ENCODE measurements at regions not wholly inside any gene's neighbourhood (a gene's known extent, or its start where the extent isn't known, plus 50 kb on each side); places are given as distances from the start of the nearest gene placed in this dataset.

DNA sequence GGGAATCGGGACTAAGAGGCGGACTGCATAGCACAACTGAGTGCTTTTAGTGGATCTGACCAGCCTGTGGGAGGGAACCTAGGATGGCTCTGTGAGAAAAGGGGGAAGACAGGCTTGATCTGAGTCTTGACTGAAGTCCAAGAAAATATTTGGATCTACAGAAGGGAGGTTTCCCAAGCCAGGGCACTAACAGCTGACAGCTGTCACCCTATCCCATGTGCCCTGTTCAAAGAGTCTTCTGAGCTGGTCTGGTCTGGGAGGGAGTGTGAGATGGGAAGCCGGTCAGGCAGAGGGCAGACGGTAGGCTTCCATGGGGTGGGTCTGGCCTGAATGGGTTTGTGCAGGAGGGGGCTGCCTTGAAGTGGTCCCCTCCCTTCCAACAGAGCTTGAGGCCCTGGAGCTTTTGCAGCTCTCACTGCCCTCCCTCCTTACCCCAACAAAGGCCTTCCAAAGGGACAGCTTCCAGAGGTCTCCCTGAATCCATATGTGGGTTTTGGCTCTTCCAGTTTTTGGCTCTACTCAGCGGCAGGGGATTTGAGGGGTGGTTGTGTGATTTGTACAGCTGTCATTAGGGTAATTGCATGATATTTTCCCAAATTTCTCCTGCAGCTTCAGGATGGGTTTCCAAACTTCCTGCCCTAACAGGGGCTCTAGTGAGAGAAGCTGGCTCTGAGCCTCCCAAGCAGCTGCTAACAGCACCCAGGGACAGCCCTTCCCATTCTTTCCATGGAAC lies 643.7 kb downstream of the BCOR start:
- DNase-seq (ENCODE audit: extremely low read depth, low read depth, low spot score) = no peak

DNA sequence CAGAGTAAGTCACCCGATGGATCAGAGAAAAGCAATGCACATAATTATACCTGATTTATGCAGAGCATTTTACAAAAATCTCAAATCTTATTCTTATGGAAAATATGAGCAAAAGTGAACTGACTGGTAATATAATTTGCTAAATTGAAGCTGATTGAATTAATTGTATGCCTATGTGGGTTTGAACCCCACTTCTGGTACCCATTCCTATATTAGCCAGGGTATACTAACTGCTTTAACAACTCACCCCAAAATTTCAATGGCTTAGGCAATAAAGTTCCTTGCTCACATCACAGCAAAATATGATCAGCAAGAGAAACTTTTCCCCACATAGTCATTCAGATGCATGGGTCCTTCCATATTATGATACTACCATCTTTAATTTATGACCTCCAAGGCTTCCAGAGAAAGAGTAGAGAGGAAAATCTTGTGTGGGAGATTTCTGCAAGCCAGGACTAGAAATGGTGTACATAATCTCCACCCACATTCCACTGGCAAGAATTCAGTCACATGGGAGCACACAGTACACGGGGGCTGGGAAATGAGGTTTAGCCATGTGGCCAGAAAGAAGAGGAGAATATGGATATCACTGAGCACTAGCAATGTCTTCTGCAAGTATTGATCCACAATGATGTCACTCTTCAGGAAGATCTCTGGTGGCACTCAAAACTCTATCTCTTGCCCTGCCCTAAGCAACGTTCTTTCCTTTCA lies 640.7 kb downstream of the BCOR start:
- no peak for DNase-seq (ENCODE audit: extremely low read depth, low read depth, low spot score)

DNA sequence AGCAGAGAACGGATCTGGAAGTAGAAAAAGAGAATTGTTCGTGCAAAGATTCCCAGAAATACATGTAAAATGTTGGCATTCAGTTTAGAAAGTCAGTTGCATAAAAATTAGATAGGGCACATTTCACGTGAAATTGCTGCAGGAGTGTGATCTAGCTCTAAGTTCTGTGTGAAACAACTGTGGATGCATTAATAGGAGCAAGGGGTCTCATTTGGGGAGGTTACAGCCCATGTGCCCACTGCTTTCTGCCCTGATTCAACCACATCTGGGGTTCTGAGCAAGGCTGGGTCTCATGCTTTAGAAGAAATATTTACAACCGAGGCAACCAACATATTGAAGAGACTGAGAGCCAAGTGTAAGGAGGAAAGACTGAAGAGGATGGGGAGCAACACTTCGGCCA lies 639.0 kb downstream of the BCOR start:
- no peak for DNase-seq (ENCODE audit: extremely low read depth, low read depth, low spot score)

DNA sequence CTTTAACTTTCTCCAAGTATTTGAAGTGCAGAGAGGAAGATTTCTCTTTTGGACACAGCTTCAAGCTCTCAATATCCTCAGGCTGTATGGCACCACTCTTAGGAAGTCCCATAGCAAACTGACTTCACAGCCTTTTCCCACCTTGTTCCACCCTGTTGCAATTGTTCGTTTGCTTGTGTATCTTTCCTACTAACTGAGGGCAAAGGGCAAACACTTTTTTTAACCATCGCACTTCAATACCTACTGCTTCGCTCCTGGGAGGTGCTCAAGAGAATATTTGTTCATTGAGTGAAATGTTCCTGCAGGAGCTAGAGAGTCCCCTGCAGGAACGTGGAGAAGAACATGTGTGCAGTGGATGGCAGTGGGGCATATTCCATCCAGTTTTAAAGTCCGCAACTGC lies 638.6 kb downstream of the BCOR start:
- DNase-seq (ENCODE audit: extremely low read depth, low read depth, low spot score) = no peak

DNA sequence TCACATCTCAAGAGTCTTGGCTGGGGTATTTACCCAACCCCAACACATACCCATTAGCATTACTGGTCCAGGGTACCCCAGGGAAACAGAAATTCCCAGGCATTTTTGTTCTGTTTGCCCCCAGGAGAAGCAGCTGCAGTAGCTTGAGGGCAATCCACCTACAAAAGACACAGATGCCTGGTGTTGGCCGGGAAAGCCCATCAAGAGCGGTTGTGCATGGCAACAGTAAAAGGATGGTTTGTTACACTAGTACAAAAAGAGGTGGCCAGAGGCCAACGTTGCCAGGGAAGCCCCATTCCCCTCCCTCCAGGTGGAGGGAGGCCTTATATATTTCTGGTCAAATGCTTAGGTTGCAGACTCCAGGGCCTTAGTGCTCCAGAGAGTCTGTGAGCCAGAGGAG lies 637.8 kb downstream of the BCOR start:
- DNase-seq (ENCODE audit: extremely low read depth, low read depth, low spot score) = no peak

DNA sequence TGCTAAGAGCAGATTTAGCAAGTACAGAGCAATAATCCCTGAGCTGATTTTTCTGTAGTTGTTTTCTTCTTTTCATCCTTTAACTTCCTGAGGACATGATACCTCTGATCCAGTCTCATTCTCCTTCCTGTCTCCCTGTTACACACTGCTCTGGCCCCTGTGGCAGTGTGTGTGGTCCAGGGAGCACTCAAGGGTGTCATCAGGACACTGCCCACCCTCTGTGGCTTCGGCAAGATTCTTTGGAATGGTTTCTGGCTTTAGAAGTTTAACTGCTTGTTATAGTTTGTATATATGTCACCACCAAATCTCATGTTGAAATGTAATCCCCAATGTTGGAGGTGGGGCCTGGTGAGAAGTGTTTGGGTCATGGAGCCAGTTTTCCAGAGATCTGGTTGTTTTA lies 637.3 kb downstream of the BCOR start:
- DNase-seq (ENCODE audit: extremely low read depth, low read depth, low spot score) = no peak

DNA sequence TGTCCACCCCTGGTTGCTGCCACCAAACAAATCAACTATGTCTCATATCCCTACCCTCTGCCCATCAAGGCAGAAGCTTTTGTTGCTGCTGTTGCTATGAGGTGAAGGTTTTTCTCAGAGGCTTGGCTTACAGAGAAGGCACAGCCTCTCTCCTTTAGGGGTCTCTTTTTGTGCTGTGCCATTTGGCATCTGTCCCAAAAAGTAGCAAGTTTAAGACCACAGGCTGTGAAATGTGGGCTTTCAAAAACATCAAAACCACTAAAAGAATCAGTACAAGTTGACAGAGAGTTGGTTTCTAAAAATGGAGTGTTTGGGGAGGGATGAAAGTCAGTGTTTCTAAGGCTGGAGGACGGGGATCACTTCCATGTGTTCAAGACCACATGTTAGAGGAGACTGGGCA lies 634.9 kb downstream of the BCOR start:
- DNase-seq (ENCODE audit: extremely low read depth, low read depth, low spot score) = no peak

DNA sequence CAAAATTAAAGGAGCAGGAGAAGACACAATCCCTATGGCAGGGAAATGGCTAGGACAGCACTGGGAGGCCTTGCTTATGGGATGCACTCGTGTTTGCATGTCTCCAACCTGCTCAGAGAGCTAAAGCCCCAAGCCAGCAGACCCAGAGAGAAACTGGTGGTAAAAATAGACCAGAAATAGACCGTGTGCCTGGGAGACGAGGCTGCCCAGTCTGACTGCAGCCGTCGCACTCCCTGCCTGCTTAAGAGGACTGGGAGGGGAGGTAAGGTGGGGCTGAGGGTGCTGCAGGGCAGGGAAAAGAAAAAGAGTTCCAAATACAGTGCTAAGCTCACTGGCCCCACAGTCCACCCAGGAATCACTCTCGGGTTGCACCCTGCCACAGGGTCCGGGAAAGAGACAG lies 633.5 kb downstream of the BCOR start:
- no peak for DNase-seq (ENCODE audit: extremely low read depth, low read depth, low spot score)

DNA sequence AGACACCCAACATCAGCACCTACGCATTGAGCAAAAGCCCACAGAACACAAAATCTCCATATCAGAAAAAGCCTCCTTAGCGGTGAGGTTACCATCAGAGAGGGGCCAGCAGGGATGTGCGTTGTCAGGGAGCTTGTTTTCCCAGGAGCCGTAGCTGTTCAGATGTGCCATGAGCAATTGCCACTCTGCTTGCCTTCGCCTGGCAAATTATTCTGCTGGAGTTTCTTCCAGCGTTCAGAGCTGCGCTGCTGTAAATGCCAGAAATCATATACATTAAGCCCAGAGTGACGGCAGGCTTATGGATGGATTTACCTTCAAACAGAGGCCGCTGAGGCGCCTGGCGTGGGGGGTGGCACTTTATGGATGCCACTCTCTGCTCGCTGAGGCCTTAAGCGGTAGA lies 632.3 kb downstream of the BCOR start:
- no peak for DNase-seq (ENCODE audit: extremely low read depth, low read depth, low spot score)

DNA sequence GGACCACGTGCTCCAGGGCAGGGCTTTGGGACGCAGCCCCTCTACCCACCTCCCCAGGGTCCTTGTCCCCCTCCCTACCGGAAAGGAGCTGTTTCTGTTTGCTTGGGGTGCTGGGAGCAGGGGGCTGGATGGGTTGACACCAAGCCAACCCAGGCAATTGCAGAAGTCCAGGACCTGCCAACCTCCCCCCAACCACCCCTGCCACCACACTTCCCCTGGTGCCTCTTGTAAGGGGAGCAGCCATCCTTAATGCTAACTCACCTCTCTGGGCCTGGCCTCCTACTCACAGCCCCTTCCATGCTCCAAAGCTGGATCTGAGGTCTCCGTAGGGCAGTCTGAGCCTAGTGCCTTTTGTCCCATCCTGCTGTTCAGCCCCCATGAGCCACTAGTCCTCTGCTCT lies 631.9 kb downstream of the BCOR start:
- no peak for DNase-seq (ENCODE audit: extremely low read depth, low read depth, low spot score)

DNA sequence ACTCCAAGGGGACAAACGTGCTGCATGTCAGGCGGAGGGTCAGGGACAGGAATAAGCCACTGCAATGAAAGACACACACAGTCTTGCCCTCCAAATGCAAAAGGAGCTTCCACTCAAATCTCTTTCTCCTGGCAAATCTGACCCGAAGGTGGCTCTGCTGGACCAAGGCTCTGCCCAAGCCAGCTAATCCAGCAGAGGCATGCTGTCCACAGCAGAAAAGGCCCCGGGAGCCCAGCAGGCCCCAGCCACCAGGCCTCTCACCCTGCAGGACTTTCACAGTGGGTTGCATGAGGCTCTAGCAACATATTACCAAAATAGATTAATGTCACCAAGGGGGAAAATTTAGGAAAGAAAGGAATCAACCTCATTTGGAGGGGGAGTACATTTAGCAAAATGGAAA lies 628.6 kb downstream of the BCOR start:
- no peak for DNase-seq (ENCODE audit: extremely low read depth, low read depth, low spot score)

DNA sequence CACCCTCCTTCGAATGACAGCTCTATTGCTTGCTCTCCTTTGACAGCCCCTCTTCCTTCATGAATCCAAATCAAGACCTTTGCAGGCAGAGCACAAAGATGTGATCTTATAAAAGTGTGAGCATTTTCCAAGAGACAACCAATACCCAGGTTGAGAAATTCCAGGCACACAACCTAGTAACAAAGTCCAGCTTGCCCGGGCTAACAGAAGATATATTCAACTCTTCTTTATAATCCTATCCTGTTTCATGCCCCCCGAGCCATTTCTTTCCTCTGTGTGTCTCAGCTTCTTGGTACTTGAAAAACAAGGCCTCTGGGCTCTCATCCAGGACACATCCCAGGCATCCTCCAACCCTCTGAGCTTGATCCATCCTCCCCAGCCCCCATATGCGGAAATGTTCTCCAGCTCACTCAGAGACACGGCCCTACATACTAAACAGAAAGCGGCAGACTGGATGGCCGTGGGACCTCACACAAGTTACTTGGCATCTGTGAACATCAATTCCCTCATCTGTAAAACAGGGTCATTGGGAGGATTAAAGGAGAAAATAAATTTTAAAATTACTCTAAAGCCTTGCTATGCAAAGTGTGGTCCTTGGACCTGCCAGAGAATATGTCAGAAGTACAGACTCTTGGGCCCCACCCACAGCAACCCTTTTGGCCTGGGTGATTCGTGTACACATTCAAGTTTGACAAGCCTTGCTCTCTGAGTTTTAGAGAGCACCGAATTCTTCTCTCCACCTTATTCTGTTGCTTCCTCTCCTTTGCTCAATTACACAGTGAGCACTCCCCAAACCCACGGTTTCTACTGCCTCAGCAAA lies 627.0 kb downstream of the BCOR start:
- DNase-seq (ENCODE audit: extremely low read depth, low read depth, low spot score) = no peak

DNA sequence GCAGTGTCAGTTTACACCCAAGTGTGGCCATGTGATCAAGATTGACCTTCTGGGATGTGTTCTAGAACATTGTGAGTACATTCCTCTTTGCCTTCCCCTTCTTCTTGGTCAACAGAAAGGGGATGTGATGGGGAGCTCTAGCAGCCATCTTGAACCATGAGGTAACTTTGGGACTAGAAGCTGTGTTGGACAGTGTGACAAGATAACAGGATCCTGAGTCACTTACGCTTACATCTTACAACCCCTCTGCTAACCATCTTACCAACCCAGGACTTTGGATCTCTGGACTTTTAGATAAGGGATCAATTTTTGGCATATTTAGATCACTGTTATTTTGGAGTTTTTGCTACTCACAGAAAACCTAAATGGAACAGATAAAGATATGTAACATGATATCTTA lies 625.6 kb downstream of the BCOR start:
- DNase-seq (ENCODE audit: extremely low read depth, low read depth, low spot score) = no peak

DNA sequence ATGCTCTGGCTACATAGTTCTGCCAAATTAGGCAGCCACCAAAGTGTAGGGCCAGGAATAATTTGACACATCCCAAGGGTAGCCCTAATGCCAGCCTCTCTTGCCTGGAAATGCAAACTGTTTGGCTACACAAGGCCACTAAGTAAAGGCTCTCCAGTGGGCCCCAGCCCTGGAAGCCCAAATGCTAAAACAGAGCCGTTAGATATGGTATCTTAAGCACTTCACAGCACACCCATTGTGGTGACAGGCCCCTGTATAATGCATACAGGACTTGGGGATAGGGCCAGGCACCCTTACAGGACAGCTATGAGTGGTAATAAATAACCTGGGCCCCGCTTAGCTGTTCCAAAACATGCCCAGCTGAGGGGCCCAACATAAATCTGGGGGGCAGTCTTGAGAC lies 623.9 kb downstream of the BCOR start:
- no peak for DNase-seq (ENCODE audit: extremely low read depth, low read depth, low spot score)

DNA sequence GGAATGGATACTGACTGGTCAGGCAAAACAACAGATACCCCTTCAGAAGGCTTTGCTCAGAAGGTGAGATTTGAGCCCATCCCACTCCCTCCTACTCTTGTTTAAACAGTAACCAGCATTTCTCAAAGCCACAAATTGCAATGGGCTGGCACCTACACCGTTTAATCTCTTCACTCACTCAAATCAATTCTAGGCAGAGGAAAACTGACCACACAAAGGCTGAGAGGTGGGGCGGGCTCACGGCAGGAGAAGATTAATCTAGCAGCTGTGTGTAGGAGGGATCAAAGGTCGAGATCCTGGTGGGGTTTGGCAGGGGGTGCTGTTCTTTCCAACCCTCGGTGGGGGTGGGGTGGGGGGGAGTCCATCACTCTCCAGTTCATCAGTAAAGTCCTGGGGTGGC lies 622.4 kb downstream of the BCOR start:
- no peak for DNase-seq (ENCODE audit: extremely low read depth, low read depth, low spot score)

DNA sequence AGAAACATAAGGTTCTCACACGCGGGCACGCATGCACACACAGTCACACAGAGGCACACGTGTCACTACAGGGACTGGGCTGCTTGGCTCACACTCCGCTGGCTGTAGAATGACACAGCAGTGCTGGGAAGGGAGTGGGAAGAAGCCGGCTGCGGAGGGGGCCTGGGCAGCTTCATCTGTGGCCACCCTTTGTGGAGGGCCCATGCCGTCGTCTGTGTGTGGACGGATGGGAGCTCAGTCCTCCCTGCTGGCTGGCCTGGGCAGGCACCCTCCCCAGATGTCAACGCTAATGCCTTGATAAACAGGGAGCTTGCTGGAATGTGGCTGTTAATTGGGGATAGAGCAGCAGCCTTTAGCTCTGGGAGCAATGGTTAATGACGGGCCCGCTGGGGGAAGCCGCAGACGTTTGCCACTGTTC lies 621.1 kb downstream of the BCOR start:
- no peak for DNase-seq (ENCODE audit: extremely low read depth, low read depth, low spot score)

DNA sequence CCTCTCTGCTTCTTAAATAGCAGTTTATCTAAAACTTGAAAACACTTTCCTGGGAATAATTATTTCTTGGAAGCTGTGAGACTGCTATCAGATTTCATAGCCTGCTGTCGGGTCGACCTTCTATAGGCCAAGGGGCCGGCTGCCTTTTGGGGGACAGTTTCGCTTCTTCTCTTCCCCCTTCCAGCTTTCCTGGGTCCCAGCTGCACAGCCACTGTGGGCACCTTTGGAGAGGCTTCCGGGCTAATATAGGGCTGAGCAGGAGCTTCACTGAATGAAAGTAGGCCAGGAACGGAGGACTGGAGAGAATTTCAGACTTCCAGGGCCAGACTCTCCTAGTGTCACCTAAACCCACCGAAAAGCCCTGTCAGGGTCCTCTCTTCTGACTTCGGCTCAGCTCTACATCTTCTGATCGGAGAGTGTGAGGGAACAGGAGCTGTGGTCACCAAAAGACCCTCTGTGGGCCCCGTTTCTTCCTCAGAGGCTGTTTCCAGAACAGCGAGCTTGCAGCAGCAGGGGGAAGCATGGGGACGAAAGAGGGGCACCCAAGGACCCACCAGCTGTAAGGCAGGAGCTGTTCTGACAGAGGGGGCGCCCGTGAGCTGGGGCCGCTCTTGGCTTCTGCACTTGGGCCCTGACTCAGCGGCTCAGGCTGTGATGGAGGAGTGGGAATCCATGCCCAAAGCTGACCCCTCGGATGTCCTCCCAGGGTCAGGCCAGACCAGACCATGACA lies 620.6 kb downstream of the BCOR start:
- no peak for DNase-seq (ENCODE audit: extremely low read depth, low read depth, low spot score)

DNA sequence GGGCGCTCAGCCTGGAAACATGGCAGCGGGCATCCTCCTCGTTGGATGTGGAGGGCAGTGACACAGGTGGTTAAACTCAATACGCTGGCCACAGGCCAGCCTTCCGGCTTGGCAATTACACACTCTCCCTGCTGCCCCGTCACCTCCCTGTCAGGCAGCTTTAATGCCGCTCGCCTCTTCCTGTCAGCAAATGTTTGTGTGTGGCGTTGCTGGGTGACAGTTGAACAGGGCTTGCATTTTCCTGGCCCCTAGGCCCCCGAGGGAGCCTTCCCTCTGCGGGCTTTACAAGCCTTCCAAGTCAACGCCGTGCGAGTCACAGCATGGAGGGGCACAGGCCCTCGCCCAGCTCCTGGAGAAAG lies 620.0 kb downstream of the BCOR start:
- no peak for DNase-seq (ENCODE audit: extremely low read depth, low read depth, low spot score)

DNA sequence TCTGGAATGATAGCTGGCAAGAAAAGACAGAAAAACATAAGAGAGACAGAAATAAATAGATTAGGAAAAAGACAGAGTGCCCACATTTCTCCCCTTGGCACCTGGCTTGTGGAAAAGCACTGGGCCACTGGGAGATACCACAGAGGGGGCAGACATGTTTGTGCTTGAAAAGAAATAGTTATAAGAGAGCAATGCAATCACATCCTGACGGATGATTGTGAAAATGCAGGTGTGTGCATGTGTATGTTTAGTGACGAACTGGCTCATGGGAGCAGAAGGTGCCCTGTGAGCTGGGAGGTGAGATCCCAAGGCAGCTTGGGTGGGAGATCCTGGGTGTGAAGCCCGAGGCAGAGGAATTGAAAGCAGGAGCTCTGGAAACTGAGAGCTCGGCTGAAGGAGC lies 617.9 kb downstream of the BCOR start:
- no peak for DNase-seq (ENCODE audit: extremely low read depth, low read depth, low spot score)

DNA sequence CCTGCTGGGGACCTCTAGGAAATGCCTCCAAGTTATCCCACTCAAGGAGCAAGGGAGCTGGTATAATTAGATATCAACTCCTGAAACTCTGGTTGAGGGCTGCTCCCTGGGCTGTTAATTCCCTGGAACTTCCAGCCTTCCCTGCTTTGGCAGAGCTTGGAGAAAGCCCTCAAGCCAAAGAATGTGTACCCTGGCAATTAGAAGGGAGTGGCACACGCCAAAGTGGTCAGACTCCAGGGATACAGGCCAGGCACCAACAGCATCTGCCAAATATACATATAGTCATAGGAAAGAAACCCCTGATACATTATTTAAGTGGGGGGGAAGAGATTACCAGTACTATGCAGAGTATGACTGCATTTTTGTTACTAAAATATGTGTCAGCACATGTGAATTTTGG lies 616.8 kb downstream of the BCOR start:
- no peak for DNase-seq (ENCODE audit: extremely low read depth, low read depth, low spot score)

DNA sequence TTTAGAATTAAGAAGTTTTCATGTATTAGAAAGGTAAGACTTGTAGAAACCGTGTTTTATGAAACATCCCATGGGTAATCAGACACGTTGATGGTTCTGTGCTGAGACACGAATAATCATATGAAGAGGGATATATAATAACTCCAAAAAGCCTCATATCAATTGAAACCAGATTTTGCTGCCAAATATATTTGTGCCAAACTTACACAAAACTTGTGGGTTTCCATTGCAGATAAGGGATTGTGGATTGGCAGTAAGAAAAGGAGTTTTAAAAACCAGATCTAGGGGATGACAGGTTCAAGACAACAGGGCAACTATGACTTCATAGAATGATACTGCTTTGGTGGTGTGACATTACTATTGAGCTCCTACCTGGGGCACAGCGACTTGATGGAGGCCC lies 616.1 kb downstream of the BCOR start:
- DNase-seq (ENCODE audit: extremely low read depth, low read depth, low spot score) = no peak

Measured in glomerular endothelial cell (primary cell).